ENCODE measurements at regions not wholly inside any gene's neighbourhood (a gene's known extent, or its start where the extent isn't known, plus 50 kb on each side); places are given as distances from the start of the nearest gene placed in this dataset.

DNA sequence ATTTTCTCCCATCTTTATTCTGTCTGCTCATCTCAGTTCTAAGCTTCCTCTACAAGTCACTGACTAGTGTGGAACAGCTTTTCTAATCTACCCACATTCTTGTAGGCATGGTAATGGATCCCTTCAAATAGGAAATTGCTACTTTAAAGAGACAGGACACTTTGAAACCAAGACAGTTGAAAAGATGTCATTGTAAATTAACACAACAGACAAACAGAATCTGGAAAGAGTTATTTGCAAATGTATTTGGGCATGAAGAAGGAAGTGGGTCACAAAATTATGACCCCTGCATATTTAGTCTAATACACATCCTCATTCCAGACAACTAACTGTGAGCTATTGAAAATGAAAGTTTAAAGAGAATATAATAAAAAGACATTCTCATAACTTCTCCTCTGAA, 298.2 kb upstream of the MARCKS start:
- H3K36me3 ChIP-seq (ENCODE audit: control insufficient read depth, insufficient read depth, low read length) = no peaks in the 10 kb centered on the region
- no peaks in the 10 kb centered on the region for H3K4me1 ChIP-seq (ENCODE audit: control insufficient read depth, insufficient read depth, low read length, poor library complexity, severe bottlenecking)
- H3K27ac ChIP-seq (ENCODE audit: low read depth, low read length, severe bottlenecking) = no peak overlapping the region
- no peaks in the 10 kb centered on the region for H3K9me3 ChIP-seq (ENCODE audit: control insufficient read depth, low read length)
- H3K4me3 ChIP-seq (ENCODE audit: extremely low read depth, insufficient read depth, low read length, poor library complexity, severe bottlenecking) = no peak overlapping the region

GRCh38 chr6:113560376-113560775, 296.8 kb upstream of the MARCKS start:
- no CpG with 5 or more reads among the region's 1 CpG for WGBS, 2 experiments (ENCODE audit: insufficient coverage in 2 of 2)
- no peak overlapping the region for H3K27ac ChIP-seq (ENCODE audit: low read depth, low read length, severe bottlenecking)
- no peaks in the 10 kb centered on the region for H3K9me3 ChIP-seq (ENCODE audit: control insufficient read depth, low read length)
- H3K4me3 ChIP-seq (ENCODE audit: extremely low read depth, insufficient read depth, low read length, poor library complexity, severe bottlenecking) = no peak overlapping the region
- peaks cover 5% of the 10 kb centered on the region for H3K4me1 ChIP-seq (ENCODE audit: control insufficient read depth, insufficient read depth, low read length, poor library complexity, severe bottlenecking)
- no peaks in the 10 kb centered on the region for H3K36me3 ChIP-seq (ENCODE audit: control insufficient read depth, insufficient read depth, low read length)

DNA sequence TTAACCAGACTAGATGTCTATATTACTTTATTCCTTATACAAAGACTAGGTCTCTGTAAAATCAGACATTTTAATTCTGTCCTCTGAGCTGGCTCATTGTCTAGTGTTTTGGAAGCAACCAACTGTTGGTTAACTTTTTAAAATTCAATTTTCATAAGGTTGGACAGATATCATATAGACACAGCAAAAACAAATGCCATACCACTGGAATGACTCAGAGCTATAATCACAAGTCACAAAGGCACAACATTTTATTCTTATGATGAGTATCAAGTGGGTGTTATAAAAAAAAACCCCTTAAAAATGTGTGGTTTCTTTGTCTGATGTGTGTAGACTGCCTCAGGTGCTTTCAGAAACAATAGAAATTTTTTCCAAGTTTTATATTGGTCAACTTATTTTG, 296.2 kb upstream of the MARCKS start:
- peaks cover 5% of the 10 kb centered on the region for H3K4me1 ChIP-seq (ENCODE audit: control insufficient read depth, insufficient read depth, low read length, poor library complexity, severe bottlenecking)
- no peak overlapping the region for H3K4me3 ChIP-seq (ENCODE audit: extremely low read depth, insufficient read depth, low read length, poor library complexity, severe bottlenecking)
- no peak overlapping the region for H3K27ac ChIP-seq (ENCODE audit: low read depth, low read length, severe bottlenecking)
- H3K36me3 ChIP-seq (ENCODE audit: control insufficient read depth, insufficient read depth, low read length) = no peaks in the 10 kb centered on the region
- no peaks in the 10 kb centered on the region for H3K9me3 ChIP-seq (ENCODE audit: control insufficient read depth, low read length)

GRCh38 chr6:113562248-113562647, 294.9 kb upstream of the MARCKS start:
- Histone ChIP-seq H3K4me3 (ENCODE audit: extremely low read depth, insufficient read depth, low read length, poor library complexity, severe bottlenecking) (no peak overlapping the region), H3K9me3 (ENCODE audit: control insufficient read depth, low read length) (no peaks in the 10 kb centered on the region), H3K36me3 (ENCODE audit: control insufficient read depth, insufficient read depth, low read length) (no peaks in the 10 kb centered on the region), H3K4me1 (ENCODE audit: control insufficient read depth, insufficient read depth, low read length, poor library complexity, severe bottlenecking) (peaks cover 5% of the 10 kb centered on the region), H3K27ac (ENCODE audit: low read depth, low read length, severe bottlenecking) (no peak overlapping the region)
- 100% methylated on average over 2 of the region's 2 CpGs; no CpG with 5 or more reads in 1 of the 2 experiments for WGBS, 2 experiments (ENCODE audit: insufficient coverage in 2 of 2)

DNA sequence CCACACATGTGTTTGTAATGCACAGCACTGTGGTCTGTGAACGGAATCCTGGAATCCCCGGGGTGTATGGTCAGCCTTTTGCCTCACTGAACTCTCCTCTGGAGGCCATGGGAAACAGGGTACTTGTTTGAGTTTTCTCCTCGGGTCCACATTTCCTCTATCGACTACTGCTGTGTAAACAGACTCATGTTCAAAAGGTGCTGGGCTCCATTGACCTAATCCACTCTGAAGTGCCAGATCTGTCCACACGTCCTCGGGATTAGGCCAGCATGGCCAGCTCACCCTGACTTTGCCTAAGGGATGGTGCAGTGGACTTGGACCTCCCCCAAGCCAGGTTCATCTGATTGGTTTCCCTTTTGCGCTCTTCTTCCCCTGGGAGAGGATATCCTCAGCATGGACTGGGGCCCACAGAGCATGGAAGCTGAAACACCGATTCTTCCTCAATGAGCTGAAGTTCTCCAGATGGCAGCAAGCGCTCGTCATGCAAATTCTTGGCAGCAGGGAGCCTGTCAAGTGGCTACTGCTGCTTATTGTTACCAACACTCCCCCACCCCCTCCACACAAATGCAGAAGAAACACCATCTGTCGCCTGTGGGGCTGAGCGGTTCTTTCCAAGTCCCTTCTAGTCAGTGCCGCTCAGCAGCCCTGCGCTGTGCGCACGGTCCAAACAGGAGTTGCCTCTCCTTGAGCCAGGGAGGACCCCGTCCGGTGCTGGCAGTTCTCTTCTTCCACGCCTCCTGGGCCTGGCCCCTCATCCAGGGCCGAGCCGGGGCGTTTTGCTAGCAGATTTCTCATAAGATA, 292.6 kb upstream of the MARCKS start:
- Histone ChIP-seq H3K36me3 (ENCODE audit: control insufficient read depth, insufficient read depth, low read length) (no peaks in the 10 kb centered on the region), H3K9me3 (ENCODE audit: control insufficient read depth, low read length) (no peaks in the 10 kb centered on the region), H3K4me3 (ENCODE audit: extremely low read depth, insufficient read depth, low read length, poor library complexity, severe bottlenecking) (no peak overlapping the region), H3K4me1 (ENCODE audit: control insufficient read depth, insufficient read depth, low read length, poor library complexity, severe bottlenecking) (peaks cover 5% of the 10 kb centered on the region), H3K27ac (ENCODE audit: low read depth, low read length, severe bottlenecking) (peak overlapping the region; percentile 67)
- 7 to 12% methylated on average over 17 to 22 of the region's 22 CpGs for WGBS, 2 experiments (ENCODE audit: insufficient coverage in 2 of 2)

- Histone ChIP-seq H3K4me1 (ENCODE audit: control insufficient read depth, insufficient read depth, low read length, poor library complexity, severe bottlenecking) (peaks cover 5% of the 10 kb centered on the region), H3K9me3 (ENCODE audit: control insufficient read depth, low read length) (no peaks in the 10 kb centered on the region), H3K36me3 (ENCODE audit: control insufficient read depth, insufficient read depth, low read length) (no peaks in the 10 kb centered on the region), H3K4me3 (ENCODE audit: extremely low read depth, insufficient read depth, low read length, poor library complexity, severe bottlenecking) (no peak overlapping the region), H3K27ac (ENCODE audit: low read depth, low read length, severe bottlenecking) (peak overlapping the region; percentile 67)
- 58 to 81% methylated on average over 4 to 8 of the region's 10 CpGs for WGBS, 2 experiments (ENCODE audit: insufficient coverage in 2 of 2)
Measured at GRCh38 chr6:113565306-113565705, 291.8 kb upstream of the MARCKS start.

DNA sequence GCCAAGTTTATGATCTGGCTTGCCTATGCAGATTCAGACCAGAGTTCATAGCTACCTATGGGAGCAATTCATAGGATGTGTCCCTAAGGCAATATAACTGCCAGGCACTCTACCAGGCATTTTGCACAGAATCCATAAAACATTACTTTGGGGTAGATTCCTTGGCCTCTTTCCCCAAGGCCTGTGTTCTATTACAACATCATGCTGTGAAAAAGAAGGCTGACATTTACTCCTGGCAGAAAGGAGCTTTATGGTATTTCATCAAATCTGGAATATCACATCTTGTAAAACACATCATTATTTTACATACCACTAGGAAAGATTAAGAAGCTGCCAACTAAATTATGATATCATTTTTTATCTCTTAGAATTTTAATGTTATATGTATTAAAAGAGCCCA, 287.0 kb upstream of the MARCKS start:
- H3K4me3 ChIP-seq (ENCODE audit: extremely low read depth, insufficient read depth, low read length, poor library complexity, severe bottlenecking) = no peak overlapping the region
- H3K4me1 ChIP-seq (ENCODE audit: control insufficient read depth, insufficient read depth, low read length, poor library complexity, severe bottlenecking) = no peaks in the 10 kb centered on the region
- H3K9me3 ChIP-seq (ENCODE audit: control insufficient read depth, low read length) = no peaks in the 10 kb centered on the region
- no peak overlapping the region for H3K27ac ChIP-seq (ENCODE audit: low read depth, low read length, severe bottlenecking)
- H3K36me3 ChIP-seq (ENCODE audit: control insufficient read depth, insufficient read depth, low read length) = no peaks in the 10 kb centered on the region

DNA sequence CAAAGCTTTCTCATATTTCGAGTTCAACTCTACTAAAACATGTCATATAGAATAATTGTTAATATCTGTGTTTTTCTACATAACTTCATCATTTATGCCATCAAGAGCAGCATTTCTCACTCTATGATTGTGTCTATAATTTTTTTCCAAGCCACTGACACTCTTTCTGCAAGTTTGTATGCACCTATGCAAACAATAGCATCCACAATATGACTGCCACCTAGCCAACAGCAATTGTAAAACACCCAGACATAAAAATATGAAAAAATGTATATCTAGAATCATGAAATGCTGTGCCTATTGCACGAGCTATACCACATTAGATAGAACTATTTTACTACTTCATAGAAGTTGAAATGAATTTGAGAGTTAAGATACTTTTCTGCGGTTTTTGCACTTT, 286.5 kb upstream of the MARCKS start:
- WGBS, 2 experiments (ENCODE audit: insufficient coverage in 2 of 2) = no CpG with 5 or more reads among the region's 3 CpGs
- no peak overlapping the region for H3K4me3 ChIP-seq (ENCODE audit: extremely low read depth, insufficient read depth, low read length, poor library complexity, severe bottlenecking)
- H3K9me3 ChIP-seq (ENCODE audit: control insufficient read depth, low read length) = no peaks in the 10 kb centered on the region
- no peak overlapping the region for H3K27ac ChIP-seq (ENCODE audit: low read depth, low read length, severe bottlenecking)
- H3K4me1 ChIP-seq (ENCODE audit: control insufficient read depth, insufficient read depth, low read length, poor library complexity, severe bottlenecking) = no peaks in the 10 kb centered on the region
- no peaks in the 10 kb centered on the region for H3K36me3 ChIP-seq (ENCODE audit: control insufficient read depth, insufficient read depth, low read length)

GRCh38 chr6:113574147-113574546, 283.0 kb upstream of the MARCKS start:
- no peaks in the 10 kb centered on the region for H3K36me3 ChIP-seq (ENCODE audit: control insufficient read depth, insufficient read depth, low read length)

DNA sequence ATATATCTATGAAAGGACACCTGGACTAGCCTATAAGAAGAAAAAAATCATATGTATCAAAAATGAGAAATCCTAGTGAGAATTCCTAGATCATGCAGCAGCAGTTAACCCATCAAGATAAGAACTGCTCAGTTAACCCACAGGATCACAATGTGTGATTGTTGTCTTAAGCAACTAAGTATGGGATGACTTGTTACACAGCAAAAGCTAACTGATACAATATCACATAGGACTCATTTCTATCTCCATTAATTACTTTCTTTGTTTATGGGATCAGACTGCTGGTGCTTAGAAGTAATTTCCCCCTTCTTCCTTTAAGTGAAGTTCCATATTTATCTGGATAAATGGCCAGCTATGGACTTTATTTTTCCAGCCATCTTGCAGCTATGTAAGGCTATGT, 280.8 kb upstream of the MARCKS start:
- Histone ChIP-seq H3K4me3 (ENCODE audit: extremely low read depth, insufficient read depth, low read length, poor library complexity, severe bottlenecking) (no peak overlapping the region), H3K36me3 (ENCODE audit: control insufficient read depth, insufficient read depth, low read length) (no peaks in the 10 kb centered on the region), H3K27ac (ENCODE audit: low read depth, low read length, severe bottlenecking) (no peak overlapping the region), H3K4me1 (ENCODE audit: control insufficient read depth, insufficient read depth, low read length, poor library complexity, severe bottlenecking) (no peaks in the 10 kb centered on the region), H3K9me3 (ENCODE audit: control insufficient read depth, low read length) (no peaks in the 10 kb centered on the region)

More at GRCh38 chr6:113574147-113574546, 283.0 kb upstream of the MARCKS start:
- no peaks in the 10 kb centered on the region for H3K9me3 ChIP-seq (ENCODE audit: control insufficient read depth, low read length)
- 95 to 97% methylated on average over 3 of the region's 4 CpGs for WGBS, 2 experiments (ENCODE audit: insufficient coverage in 2 of 2)
- H3K4me1 ChIP-seq (ENCODE audit: control insufficient read depth, insufficient read depth, low read length, poor library complexity, severe bottlenecking) = no peaks in the 10 kb centered on the region
- no peak overlapping the region for H3K4me3 ChIP-seq (ENCODE audit: extremely low read depth, insufficient read depth, low read length, poor library complexity, severe bottlenecking)
- no peak overlapping the region for H3K27ac ChIP-seq (ENCODE audit: low read depth, low read length, severe bottlenecking)

- Histone ChIP-seq H3K4me1 (ENCODE audit: control insufficient read depth, insufficient read depth, low read length, poor library complexity, severe bottlenecking) (no peaks in the 10 kb centered on the region), H3K4me3 (ENCODE audit: extremely low read depth, insufficient read depth, low read length, poor library complexity, severe bottlenecking) (no peak overlapping the region), H3K9me3 (ENCODE audit: control insufficient read depth, low read length) (no peaks in the 10 kb centered on the region), H3K36me3 (ENCODE audit: control insufficient read depth, insufficient read depth, low read length) (no peaks in the 10 kb centered on the region), H3K27ac (ENCODE audit: low read depth, low read length, severe bottlenecking) (no peak overlapping the region)
- WGBS, 2 experiments (ENCODE audit: insufficient coverage in 2 of 2) = 100% methylated on average over 1 of the region's 3 CpGs; no CpG with 5 or more reads in 1 of the 2 experiments
Measured at GRCh38 chr6:113578691-113579090, 278.5 kb upstream of the MARCKS start.
